ENCODE measurements at regions not wholly inside any gene's neighbourhood (a gene's known extent, or its start where the extent isn't known, plus 50 kb on each side); places are given as distances from the start of the nearest gene placed in this dataset.
"Not testable (repeated sequence)": the region's sequence is repeated elsewhere in the genome, so short reads cannot be mapped to it uniquely, and the experiment has no call there.

DNA sequence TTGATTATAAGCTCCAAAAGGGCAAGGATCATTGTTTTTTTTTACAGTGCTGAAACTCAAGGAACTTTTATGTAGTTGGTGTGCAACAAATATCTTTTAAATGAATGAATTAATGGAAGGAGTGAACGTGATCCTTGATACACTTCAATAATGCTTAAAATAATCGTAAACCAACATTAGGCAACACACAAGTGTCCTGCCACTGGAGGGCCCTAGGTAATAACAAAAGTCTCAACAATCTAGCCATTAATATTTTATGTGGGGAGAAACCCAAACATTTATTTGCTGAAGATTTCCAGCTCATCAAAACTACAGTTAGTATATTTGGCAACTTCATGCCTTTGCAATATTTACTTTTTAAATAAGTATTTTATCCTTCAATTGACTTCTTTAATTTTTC lies 309.0 kb upstream of the FBXL7 start:
- DNase-seq, result no peak

DNA sequence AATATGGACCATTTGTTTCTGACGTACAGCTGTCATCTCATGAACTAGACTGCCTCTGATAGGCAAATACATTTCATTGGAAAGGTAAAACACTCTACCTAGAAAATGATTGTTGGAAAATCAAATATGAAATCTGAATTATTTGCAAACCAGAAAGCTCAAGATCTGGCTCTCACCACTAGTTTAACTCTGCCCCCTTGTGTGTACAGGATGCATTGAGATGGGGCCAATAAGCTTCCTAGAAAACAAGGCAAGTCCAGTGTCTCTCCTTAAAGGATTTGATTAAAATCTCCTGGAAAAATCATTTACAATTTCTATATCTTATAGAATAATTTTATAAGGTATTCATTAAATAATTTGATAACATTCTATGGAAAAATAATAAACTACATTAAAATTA lies 311.9 kb upstream of the ANKH start:
- no peak for DNase-seq

DNA sequence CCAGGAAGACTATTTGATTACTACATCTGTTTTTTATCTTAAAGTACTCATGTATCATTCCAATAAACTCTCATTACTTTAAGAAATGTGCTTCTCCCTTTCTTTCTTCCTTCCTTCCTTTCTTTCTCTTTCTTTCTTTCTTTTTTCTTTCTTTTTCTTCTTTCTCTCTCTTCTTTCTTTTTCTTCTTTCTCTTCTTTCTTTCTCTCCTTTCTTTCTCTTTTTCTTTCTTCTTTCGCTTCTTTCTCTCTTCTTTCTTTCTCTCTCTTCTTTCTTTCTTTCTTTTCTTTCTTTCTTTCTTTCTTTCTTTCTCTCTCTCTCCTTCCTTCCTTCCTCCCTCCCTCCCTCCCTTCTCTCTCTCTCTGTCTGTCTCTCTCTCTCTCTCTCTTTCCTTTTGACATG lies 298.6 kb upstream of the ANKH start:
- no peak for DNase-seq

DNA sequence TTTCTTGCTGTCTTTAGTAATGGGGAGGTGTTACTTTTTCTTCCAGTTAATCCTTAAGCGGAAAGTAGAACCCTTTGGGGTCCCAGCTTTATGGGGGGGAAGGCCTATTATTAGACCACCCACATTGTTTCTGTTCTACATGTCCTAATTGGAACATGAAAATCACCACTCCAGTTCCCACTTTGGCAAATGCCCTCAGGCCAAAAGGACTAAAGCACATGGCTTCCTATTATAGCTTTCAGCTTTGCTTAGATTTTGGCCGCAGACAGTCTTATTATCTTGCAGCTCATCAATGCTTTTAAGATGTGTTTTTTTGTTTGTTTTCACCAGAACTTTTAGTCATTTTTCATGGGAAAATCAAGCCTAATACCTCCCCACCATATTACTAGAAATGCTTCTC lies 296.8 kb upstream of the ANKH start:
- no peak for DNase-seq

DNA sequence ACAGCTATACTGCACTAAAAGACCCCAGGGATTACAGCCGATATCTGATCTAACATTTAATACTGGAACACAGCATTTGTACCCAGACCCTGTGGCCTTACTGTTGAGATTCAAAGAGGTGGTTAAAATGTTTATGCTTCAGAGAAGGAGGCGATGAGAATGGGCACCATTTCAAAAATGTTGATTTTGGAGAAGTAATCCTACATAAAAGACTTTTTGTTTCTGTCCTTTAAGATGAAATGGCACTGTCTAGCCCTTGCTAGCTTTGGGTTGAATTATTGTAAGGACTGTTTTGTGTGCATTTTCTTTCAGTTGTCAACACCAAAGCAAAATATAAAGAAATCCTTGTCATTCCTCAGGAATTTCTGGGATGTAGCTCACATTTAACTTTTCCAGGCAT lies 288.5 kb upstream of the ANKH start:
- no peak for DNase-seq

DNA sequence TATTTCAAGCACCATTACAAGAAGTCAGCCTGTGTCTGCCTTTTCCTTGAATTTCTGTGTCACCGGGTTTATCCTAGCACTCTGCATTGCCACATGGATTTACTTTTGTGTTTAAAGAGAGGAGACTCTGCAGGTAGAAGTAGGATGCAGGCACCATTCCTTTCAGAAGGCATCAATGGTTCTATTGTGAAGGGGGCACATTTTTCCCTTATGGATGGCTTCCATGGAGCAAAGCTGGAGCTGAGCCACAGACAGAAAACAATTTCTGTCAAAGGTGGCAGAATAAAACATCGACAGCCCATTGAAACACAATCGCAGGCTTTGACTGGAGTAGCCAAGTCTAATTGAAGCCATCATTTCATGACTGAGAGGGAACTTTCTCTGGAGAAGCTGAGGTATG lies 288.0 kb upstream of the ANKH start:
- no peak for DNase-seq

DNA sequence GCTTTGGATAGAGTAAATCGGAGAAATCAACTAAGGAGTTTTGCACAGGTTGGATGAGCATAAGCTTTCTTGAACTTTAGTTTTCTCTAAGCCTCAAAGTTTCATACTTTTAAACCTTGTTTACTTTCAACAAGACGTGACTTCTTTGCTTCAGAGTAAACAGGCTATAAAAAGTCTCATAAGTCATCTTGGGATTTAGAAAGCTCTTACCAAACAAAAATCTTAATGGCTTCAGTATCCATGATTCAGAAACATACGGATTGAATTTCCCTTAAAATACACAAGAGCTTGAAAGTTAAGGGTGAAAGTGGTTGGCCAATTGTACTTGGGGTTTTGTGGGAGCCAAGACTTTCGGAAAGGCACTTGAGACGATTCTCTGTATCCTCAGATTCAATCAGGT lies 270.9 kb upstream of the ANKH start:
- no peak for DNase-seq

DNA sequence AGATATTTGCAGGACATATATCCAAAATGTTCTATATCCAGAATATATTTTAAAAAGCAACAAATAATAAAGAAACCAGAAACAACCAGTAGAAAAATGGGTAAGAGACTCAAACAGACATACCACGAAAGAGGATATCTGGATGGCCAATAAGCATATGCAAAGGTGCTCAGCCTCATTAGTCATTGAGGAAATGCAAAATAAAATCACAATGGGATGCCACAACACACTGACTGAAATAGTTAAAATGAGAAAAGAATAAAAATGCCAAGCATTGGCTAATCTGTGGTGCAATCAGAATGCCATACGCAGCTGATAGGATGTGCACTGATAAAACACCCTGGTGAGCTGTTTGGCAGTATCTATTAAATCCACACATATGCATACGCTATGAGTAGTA lies 265.8 kb upstream of the ANKH start:
- DNase-seq, result no peak

DNA sequence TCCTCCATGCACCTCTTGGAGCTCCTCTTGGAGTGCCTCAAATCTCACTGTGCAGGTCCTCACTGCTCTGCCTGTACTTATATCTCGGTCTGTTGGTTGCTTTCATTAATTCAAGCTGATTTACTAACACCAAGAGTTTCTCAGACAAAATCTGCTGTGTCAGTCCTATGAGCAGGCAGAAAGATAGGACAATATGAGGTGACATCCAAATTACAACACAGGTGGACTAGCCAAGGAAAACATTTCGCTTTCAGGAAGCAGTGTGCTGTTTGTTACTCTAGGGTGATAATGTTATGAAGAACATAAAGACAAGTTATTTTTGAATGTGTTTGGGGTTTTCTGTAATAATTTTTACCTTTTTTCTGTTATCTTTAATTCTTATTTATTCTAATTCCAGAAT lies 264.1 kb upstream of the ANKH start:
- DNase-seq, result no peak

DNA sequence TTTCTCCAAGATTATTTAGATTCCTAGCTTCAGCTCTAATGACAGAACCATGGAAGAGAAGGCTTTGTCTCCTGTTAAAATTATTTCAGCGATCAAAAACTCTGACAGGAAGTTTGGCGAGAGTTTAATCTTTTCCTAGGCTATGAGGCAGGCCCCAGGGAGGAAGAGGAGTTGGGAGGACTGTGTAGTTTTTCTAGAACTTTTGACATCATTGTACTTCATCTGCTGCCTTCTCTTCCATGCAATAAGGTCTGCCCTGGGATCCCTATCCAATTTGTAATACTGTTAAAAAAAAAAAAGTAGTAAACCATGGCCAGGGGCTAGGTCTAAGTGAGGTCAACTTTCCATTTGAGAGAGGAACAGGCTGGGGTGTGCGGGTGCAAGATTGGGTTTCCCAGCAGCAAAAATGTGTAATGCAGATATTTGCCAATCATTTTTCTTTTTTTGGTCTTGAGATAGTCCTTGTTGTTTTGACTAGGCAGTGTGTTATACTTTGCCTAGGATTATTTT lies 261.9 kb upstream of the ANKH start:
- DNase-seq, result no peak

DNA sequence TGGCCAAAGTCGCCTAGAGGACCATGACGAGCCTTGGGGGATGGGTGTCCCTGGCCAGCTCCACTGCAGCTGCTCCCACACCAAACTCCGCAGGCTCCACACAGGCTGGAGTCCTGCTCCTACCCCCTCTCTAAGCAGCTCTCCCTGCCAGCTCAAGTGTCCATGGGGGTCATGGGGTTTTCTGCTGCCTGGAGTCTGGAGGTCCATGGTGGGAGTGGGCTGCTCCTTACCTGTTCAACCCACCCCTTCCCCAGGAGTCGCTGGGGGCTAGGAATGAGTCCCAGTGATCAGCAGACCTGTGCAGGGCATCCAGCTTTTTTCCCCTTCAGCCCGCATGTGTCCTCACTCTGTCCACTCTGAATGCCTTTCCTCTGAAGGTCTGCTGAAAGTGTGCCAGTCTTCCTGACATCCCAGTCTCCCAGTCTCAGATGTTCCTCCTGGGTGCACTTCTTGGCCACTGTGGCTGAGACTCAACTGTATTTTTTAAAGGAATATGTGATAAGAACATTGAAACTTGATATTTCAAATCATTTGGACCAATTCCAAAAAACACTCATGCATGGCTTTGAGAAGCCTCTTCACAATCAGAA lies 261.3 kb upstream of the ANKH start:
- no peak for DNase-seq

DNA sequence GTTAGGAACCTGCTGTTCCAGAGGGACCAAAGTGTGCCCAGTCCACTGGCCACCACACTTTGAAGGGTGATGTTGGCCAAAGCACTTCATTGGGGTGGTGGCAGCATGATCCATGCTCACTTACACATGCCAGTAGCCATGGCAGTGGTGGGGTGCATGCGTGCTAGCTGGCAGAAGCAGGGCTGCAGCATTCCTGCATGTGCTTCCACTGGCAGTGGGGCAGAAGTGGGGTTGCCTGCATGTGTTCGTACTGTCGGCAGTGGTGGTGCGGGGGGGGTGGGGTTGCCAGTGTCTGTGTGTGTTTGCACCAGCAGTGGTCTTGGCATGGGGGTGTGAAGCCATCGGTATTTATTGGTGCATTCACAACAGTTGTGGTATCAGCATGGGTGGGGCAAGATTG lies 260.3 kb upstream of the ANKH start:
- no peak for DNase-seq

DNA sequence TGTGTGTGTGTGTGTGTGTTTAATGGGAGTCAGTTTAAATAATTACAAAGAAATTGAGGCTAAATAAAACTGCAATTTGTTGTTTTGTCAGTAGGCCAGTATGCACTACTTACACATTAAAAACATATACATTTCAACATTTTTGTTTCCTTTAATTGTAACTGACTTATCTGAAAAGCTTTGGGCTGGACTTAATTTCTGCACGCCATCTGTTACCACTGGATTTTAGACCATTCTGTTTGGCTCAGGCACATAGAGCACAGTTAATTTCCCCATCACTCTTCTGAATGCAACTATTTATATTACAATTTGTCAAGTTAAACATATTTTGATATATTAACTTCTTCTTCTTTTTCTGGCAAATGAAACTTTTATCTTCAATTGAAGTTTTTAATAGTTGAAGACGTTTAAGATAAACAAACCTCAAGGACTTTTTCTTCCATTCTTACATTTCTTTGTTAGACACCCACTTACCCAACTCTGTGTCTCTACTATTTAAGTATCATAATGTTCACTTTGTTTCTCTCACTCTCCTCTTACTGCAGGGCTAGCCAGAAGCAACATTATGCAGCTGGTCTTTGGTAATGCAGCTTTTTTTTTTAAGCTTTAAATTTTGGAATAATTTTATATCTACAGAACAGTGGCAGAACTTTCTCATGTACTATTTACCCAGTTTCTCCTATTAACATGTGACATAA lies 253.4 kb upstream of the ANKH start:
- no peak for DNase-seq

DNA sequence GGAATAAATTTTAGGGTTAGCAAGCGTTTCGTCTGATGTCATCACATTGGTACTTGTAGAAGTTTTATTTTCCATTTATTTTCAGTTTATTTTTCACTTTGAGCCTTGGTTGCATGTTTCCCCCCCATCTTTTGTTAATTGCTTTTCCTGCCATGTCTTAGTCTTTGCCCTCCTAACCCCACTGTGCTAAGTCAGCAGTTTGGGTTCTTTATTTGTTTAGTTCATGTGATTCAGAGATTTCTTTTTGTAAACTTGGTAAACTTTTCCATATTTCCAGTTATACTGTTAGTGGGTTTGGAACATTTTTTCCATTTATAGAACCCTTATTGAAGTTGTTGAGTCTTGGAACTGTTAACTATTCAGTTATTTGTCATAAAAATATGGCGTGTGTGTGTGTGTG lies 252.9 kb upstream of the ANKH start:
- DNase-seq, result no peak

DNA sequence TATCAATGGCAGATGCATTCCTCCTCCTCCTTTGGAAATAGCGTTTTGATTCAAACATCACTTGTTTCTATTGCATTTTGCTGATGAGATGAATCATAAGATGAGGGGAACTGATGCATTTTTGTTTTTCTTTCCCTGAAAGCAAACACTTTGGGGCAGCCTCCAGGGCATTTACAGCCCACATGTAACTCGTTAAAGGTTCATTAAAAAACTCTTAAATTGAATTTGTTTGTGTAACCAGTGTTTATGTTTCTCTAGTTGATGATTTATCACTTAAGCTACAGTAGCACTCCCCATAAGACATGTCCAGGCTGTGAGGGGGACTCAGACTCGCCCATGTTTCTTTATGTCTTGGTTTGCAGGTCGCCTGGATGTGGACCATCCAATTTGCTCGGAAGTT lies 246.1 kb upstream of the ANKH start:
- no peak for DNase-seq

DNA sequence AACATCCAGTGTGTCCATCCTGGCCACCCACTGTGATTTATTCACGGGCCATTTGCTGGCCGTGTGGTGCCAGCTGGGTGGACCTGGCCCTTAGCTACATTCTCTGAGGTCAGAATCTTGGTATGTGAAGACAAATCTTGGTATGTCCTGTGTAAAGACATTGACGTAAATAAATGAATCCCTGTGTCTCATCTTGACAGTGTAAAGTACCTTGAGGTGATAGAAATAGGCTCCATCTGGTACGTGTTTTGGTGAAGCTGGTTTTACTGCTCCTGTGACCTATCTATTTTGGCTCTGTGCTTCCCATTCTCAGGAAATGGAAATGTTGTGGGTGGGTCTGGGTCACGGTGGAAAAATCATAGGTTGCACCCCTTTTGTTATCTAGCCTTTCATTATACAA lies 245.4 kb upstream of the ANKH start:
- no peak for DNase-seq

DNA sequence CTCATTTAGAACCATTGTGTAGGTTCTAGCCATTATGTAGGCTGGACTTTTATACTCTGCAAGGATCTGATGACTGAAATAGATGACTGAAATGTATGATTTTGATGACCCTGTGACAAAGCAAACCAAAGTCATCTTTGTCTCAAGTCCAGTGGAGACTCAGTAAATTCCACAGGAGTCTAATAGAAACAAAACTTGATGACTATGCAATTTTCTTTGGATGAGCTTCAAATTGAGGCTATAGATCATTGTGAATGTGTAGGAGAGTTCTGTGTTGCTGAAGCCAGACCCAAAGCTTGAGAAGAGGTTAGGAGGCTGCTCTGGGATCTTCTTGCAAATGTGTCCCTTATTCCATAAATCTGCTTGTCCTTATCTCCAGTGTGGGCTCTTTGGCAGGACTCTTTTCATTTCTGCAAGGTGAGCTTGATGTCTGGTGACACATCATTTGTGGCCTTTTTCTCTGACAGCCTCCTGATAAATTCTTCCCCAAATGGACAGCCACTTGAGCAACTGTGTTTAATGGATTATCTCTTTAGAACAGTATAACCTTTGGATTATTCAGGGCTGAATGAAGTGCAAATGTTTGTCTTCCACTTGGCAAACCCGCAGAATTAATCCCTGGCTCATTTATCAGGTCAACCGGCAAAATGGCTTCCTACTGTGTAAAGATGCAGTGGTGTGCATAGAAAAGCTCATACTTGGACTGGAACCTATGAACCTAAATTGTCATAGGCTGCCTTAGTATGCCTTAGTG lies 235.1 kb upstream of the ANKH start:
- DNase-seq, result no peak

DNA sequence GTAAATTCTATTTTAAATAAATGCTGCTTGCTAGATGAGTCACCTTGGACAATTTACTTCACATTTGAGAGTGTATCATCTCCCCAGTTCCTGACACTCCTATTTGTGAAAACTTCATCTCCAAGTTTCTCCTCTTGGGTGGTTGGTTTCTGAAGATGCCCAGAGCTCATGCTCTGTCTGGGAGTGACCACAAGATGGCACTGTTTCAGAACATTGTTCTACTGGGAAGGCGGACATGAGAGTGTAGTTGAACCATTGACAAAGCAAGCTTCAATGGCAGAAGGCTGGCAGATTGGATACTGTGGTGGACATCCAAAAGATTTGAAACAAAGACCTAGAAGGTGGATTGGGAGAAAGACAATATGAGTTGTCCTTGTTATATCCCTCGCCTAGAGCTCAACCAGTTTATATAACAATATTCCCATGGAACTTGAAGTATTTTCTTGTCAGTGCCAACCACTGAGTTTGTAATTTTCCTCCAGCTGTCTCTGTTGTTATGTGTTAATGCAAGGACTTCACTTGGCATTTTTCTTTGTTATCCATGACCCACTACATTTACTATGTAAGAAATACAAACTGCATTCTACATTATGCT lies 234.3 kb upstream of the ANKH start:
- DNase-seq, result peak; percentile 6 to 11

DNA sequence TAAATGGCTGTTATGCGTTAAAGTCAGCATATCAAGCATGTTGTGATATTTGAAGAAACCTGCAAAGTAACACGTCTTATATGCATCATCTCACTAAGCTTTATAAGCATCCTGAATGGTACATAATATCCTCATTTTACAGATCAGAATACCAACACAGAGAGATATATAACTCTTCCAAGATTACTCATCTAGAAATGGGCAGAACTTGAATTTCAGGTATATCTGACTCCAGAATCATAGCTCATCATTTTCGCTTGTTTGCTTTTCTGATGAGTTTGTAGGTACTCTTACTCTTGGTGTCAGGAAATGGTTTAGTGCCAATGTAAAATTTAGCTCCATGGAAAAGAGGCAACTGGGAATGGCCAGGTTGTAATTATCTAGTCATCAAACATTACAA lies 232.3 kb upstream of the ANKH start:
- no peak for DNase-seq

DNA sequence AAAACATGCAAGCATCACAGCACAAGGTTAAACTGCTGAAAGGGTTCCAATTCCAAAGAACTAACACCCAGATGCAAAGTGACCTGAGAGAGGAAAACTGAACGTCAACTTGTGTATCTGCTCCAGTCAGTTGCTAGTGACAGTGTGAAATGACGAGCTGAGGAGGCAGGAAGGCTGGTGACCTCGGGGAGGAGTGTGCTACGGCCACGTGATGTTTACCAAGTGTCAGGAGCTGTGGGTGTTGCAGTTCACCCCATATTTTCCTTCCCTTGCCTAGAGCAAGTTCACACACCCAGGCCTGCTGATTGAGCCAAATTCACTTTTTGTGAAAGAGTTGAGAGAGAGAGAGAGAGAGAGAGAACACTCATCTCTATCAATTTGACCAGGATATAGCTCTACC lies 231.6 kb upstream of the ANKH start:
- DNase-seq, result no peak

DNA sequence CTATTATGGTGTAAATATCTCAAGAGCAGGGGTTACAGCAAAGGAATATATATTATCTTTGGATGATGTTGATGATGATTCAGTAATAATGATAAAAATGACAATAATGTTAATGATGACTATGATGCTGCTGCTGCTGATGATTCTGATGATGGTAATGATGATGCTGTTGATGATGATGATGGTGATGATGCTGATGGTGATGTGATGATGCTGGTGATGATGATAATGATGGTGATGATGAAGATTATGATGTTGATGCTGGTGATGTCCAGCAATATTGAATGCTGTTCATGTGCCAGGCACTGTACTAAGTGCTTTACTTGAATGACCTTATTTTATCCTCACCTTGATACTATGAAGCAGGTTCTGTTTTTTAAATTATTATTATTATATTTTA lies 226.0 kb upstream of the ANKH start:
- no peak for DNase-seq

DNA sequence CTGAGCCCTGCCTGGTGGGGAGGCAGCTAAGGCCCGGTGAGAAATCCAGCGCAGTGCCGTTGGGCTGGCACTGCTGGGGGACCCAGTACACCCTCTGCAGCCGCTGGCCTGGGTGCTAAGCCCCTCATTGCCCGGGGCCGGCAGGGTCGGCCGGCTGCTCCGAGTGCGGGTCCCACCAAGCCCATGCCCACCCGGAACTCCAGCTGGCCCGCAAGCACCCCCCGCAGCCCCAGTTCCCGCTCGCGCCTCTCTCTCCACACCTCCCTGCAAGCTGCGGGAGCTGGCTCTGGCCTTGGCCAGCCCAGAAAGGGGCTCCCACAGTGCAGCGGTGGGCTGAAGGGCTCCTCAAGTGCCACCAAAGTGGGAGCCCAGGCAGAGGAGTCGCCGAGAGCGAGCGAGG lies 225.1 kb upstream of the ANKH start:
- not testable (repeated sequence) for DNase-seq

DNA sequence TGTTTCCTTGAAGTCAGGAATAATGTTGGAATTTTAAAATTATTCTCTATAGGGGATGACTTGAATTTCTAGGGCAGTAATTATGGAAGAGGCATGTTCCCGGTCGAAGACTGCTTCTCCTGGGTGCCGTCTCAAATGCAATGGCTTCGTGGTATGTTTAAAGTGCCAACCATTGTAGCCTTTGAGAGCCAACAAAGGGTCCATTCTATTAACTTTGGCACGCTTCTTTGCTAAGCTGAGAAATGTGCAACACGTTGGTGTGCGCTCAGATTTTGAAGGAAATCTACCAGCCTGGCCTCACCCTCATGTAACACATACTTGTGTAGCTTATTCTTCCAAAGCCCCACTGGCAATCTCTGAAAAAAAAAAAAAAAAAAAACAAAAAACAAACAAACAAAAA lies 221.2 kb upstream of the ANKH start:
- no peak for DNase-seq

DNA sequence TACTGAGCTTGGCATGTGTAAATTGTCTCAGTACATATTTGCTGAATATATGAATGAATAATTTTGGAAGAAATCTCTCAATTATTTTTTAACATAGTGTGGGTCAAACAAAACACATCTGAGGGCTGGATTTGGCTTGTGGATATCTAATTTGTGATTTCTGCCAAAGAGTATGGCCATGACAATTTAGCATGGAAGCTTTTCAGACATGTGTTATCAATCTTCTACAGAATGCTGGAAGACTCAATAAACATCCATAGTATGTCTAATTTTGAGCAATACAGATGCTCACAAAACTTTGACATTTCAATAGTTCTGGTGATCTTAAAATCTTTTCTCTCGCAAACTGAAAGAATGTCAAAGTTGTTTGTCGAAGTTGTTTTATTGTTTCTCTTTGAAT lies 214.1 kb upstream of the ANKH start:
- DNase-seq, result no peak
